ENCODE measurements at regions not wholly inside any gene's neighbourhood (a gene's known extent, or its start where the extent isn't known, plus 50 kb on each side); places are given as distances from the start of the nearest gene placed in this dataset.

- TF ChIP-seq HDGF (IDR thresholded peaks at IDR 0.05; ENCODE audit: borderline replicate concordance) (no peak), FOXM1 (IDR thresholded peaks at IDR 0.05; ENCODE audit: borderline replicate concordance) (no peak), SP1 (IDR thresholded peaks at IDR 0.05) (no peak), ZNF384 (IDR thresholded peaks at IDR 0.05) (no peak), FOXA1 (IDR thresholded peaks at IDR 0.05) (no peak), FOXK2 (IDR thresholded peaks at IDR 0.05) (no peak), SUZ12 (IDR thresholded peaks at IDR 0.05) (no peak), ELF4 (IDR thresholded peaks at IDR 0.05) (no peak), LEF1 (IDR thresholded peaks at IDR 0.05; ENCODE audit: borderline replicate concordance) (no peak)
These were observed 239.0 kb upstream of the DIAPH2 start for GRCh38 chrX:96445531-96446065.
